K562 (cell line): ENCODE measurements at regions not wholly inside any gene's neighbourhood (a gene's known extent, or its start where the extent isn't known, plus 50 kb on each side); places are given as distances from the start of the nearest gene placed in this dataset.
A peak's percentile ranks its signal among the peaks of the same experiment; 100 is the strongest.

Experiments used
- ATAC-seq: fragments of 200-7000 bp; cut with Tn5 transposase; 3 replicates; pipeline ENCODE4 v1.9.1; 2020; ENCODE audit warnings: moderate library complexity
- BruUV-seq: library from RNA; stranded (reverse); fragments of 400-500 nt; replicated peaks from 2 replicates; lab custom pipeline; 2021; lab: Mats Ljungman, UMichigan
- CTCF ChIA-PET: fragments of 300-600 bp; formaldehyde crosslinking; extraction: SDS; loops from one replicate; lab custom pipeline; 2021; ENCODE audit warnings: low intra/inter-chr PET ratio; lab: Yijun Ruan, JAX
- POLR2A ChIA-PET: fragments of 300-600, 350-650 bp; sonication (Branson Sonifier 250); formaldehyde crosslinking; extraction: SDS; loops from one replicate; lab custom pipeline; 2021; ENCODE audit warnings: antibody characterized with exemption, inconsistent platforms; lab: Yijun Ruan, JAX
- DNase-seq, 4 experiments: peaks; one replicate each; pipeline versions ENCODE4 v3.0.0 to v3.0.0-alpha.2; 2011 to 2018; ENCODE audit warnings: low spot score in 3 of 4, mixed read lengths in 3 of 4; ENCODE audit errors: extremely low read depth in 1 of 4
- FAIRE-seq: peaks from 2 replicates; lab custom pipeline; 2011; peaks lifted over from hg19 to GRCh38; lab: Jason Lieb, UNC
- H2AFZ ChIP-seq: 2 replicates; pipeline ENCODE4 v1.6.0; 2011; ENCODE audit warnings: low read depth, low read length, control low read depth, inconsistent platforms
- H3K27ac ChIP-seq: fragments of 200-600 bp; 3 replicates; pipeline ENCODE4 v1.8.0; 2011; ENCODE audit warnings: low read depth, mild to moderate bottlenecking, control low read depth, inconsistent platforms, low read length, moderate library complexity, mixed read lengths; ENCODE audit errors: extremely low read depth
- H3K27me3 ChIP-seq, 2 experiments: fragments of 300-600 bp in 1 of 2; 2 replicates in 1 of 2; 3 replicates in 1 of 2; pipeline versions ENCODE4 v1.6.0 to v1.8.0; 2011; ENCODE audit warnings: inconsistent platforms in 2 of 2, low read length in 2 of 2, mild to moderate bottlenecking in 1 of 2, mixed read lengths in 1 of 2, moderate library complexity in 1 of 2; ENCODE audit not compliant: control insufficient read depth in 2 of 2, insufficient read depth in 2 of 2
- H3K36me3 ChIP-seq: fragments of 300-600 bp; 3 replicates; pipeline ENCODE4 v1.8.0; 2011; ENCODE audit warnings: mild to moderate bottlenecking, low read length, inconsistent platforms; ENCODE audit not compliant: control insufficient read depth, insufficient read depth
- H3K4me1 ChIP-seq, 2 experiments: fragments of 200-600 bp in 1 of 2; replicated peaks in 1 of 2; 2 replicates in 1 of 2; 3 replicates in 1 of 2; pipeline versions ENCODE4 v1.5.1 to v1.8.0; 2011; ENCODE audit warnings: inconsistent platforms in 2 of 2, low read length in 2 of 2, mild to moderate bottlenecking in 1 of 2, mixed read lengths in 1 of 2, moderate library complexity in 1 of 2; ENCODE audit not compliant: control insufficient read depth in 2 of 2, insufficient read depth in 2 of 2
- H3K4me2 ChIP-seq: 2 replicates; pipeline ENCODE4 v1.6.1; 2011; ENCODE audit warnings: low read length, control low read depth, inconsistent platforms, mixed read lengths; ENCODE audit not compliant: insufficient read depth
- H3K4me3 ChIP-seq: fragments of 200-600 bp; sonication (generic), shearing (Covaris generic); 2 replicates; pipeline ENCODE4 v1.5.1; 2016; ENCODE audit warnings: control low read depth, inconsistent platforms
- H3K79me2 ChIP-seq: fragments of 200-600 bp; 3 replicates; pipeline ENCODE4 v1.8.0; 2011; ENCODE audit warnings: low read length, inconsistent platforms; ENCODE audit not compliant: control insufficient read depth, insufficient read depth
- H3K9ac ChIP-seq, 2 experiments: 2 replicates each; pipeline versions ENCODE4 v1.6.0 to v1.6.1; 2011; ENCODE audit warnings: low read depth in 2 of 2, low read length in 2 of 2, control low read depth in 1 of 2, inconsistent platforms in 1 of 2, mild to moderate bottlenecking in 1 of 2, mixed read lengths in 1 of 2; ENCODE audit not compliant: insufficient read depth in 1 of 2
- H3K9me1 ChIP-seq: one replicate; pipeline ENCODE4 v1.6.0; 2011; ENCODE audit warnings: inconsistent platforms, mild to moderate bottlenecking, low read length, moderate library complexity; ENCODE audit not compliant: control insufficient read depth, insufficient read depth
- H3K9me3 ChIP-seq: replicated peaks from 2 replicates; pipeline ENCODE4 v1.5.1; 2011; ENCODE audit warnings: low read depth, low read length, inconsistent platforms; ENCODE audit not compliant: control insufficient read depth, insufficient read depth
- H4K20me1 ChIP-seq: replicated peaks from 2 replicates; pipeline ENCODE4 v1.6.1; 2011; ENCODE audit warnings: low read length, inconsistent platforms, mixed read lengths; ENCODE audit not compliant: control insufficient read depth, insufficient read depth
- ATF1 ChIP-seq, 2 experiments: fragments of 450-650 bp in 1 of 2; IDR thresholded peaks; 2 replicates each; pipeline ENCODE4 v1.6.1; 2016; ENCODE audit warnings: missing compliant biosample characterization in 1 of 2, missing genetic modification characterization in 1 of 2
- ATF3 ChIP-seq, 2 experiments: fragments of 450-650 bp in 1 of 2; sonication (generic) in 1 of 2; formaldehyde crosslinking in 1 of 2; IDR thresholded peaks in 1 of 2; conservative IDR thresholded peaks in 1 of 2; 2 replicates each; pipeline versions ENCODE4 v1.6.1 to v1.8.1; 2016 to 2023; ENCODE audit warnings: mild to moderate bottlenecking in 2 of 2, moderate library complexity in 2 of 2, inconsistent platforms in 1 of 2, missing genetic modification reagents in 1 of 2
- CEBPG ChIP-seq, 3 experiments: fragments of 200-800 bp in 1 of 3; sonication (Bioruptor generic) in 1 of 3; sonication (generic) in 1 of 3; formaldehyde crosslinking in 1 of 3; IDR thresholded peaks in 2 of 3; conservative IDR thresholded peaks in 1 of 3; 2 replicates each; pipeline versions ENCODE4 v1.6.1 to v1.8.0; 2016 to 2022; ENCODE audit warnings: missing compliant biosample characterization in 2 of 3, missing genetic modification characterization in 2 of 3, mild to moderate bottlenecking in 1 of 3, missing genetic modification reagents in 1 of 3
- DDX20 ChIP-seq: fragments of 450-650 bp; IDR thresholded peaks from 2 replicates; pipeline ENCODE4 v1.6.1; 2016; ENCODE audit warnings: missing genetic modification characterization, low read depth, mild to moderate bottlenecking, missing compliant biosample characterization, moderate library complexity
- PHB2 ChIP-seq: fragments of 450-650 bp; IDR thresholded peaks from 2 replicates; pipeline ENCODE4 v1.6.1; 2017; ENCODE audit warnings: low read depth
- TEAD4 ChIP-seq, 2 experiments: sonication (generic) in 1 of 2; formaldehyde crosslinking in 1 of 2; IDR thresholded peaks; 2 replicates each; pipeline versions ENCODE4 v1.6.1 to v1.8.0; 2012 to 2022; ENCODE audit warnings: borderline replicate concordance in 1 of 2, inconsistent platforms in 1 of 2, low read length in 1 of 2, mild to moderate bottlenecking in 1 of 2, missing genetic modification reagents in 1 of 2
- THRAP3 ChIP-seq: fragments of 450-650 bp; IDR thresholded peaks from 2 replicates; pipeline ENCODE4 v1.6.1; 2016; ENCODE audit warnings: mild to moderate bottlenecking, inconsistent platforms, borderline replicate concordance
- WGBS: fragments of 100-300 bp; shearing (Covaris generic); methylation state at CpG from one replicate; pipeline ENCODE4 v1.1.6; 2016; ENCODE audit warnings: low coverage, mixed read lengths; ENCODE audit not compliant: insufficient coverage; ENCODE audit errors: missing lambda C conversion rate; 5-methylcytosine and 5-hydroxymethylcytosine counted together
- in situ Hi-C: fragments of 300-500 bp; cut with MboI; formaldehyde crosslinking; loops from 4 replicates; pipeline ENCODE4 v1.15.0; 2018; ENCODE audit warnings: inconsistent platforms, mixed read lengths
- intact Hi-C: fragments of 100-400 bp; cut with micrococcal nuclease; formaldehyde crosslinking; loops from 2 replicates; pipeline ENCODE4 v1.14.2; 2022

- Histone ChIP-seq H3K27ac (no peak overlapping the region), H3K27me3 (no peaks in the 10 kb centered on the region), H4K20me1 (no peaks in the 10 kb centered on the region), H3K4me1 (no peaks in the 10 kb centered on the region; a peak in 2 of 5 replicates), H3K4me2 (no peak overlapping the region), H3K36me3 (no peaks in the 10 kb centered on the region), H3K9me3 (no peaks in the 10 kb centered on the region), H3K4me3 (no peak overlapping the region), H3K9me1 (no peaks in the 10 kb centered on the region), H3K9ac (no peak overlapping the region), H2AFZ (peak overlapping the region; percentile 78; the same call in 1 of the 2 replicates), H3K79me2 (no peaks in the 10 kb centered on the region)
- ATAC-seq, result no peak
- BruUV-seq, result no TSS peak
- in situ Hi-C loops (no loop called here), intact Hi-C loops (loop anchor here (5.0 kb wide), 1 partner anchor 41 kb away; no protein-coding TSS in a partner anchor)
- DNase-seq, result no peak
- FAIRE-seq, result no peak
- WGBS, result 12% methylated on average over 3 of the region's 4 CpGs
- TF ChIP-seq PHB2 (no peak), CEBPG (CRISPR knock-in tag; IDR thresholded peaks at IDR 0.05) (no peak), CEBPG (tag; conservative IDR thresholded peaks at IDR 0.05 in 1 of 2, IDR thresholded peaks at IDR 0.05 in 1 of 2) (peak; percentile 17 to 60; a peak in 1 of 4 replicates), ATF3 (IDR thresholded peaks at IDR 0.05) (peak; percentile 29; the same call in 1 of the 2 replicates), ATF3 (CRISPR knock-in tag; conservative IDR thresholded peaks at IDR 0.05) (no peak), THRAP3 (no peak), TEAD4 (IDR thresholded peaks at IDR 0.05; ENCODE audit: low read length) (no peak), TEAD4 (CRISPR knock-in tag; IDR thresholded peaks at IDR 0.05; ENCODE audit: borderline replicate concordance) (no peak), ATF1 (CRISPR knock-in tag; IDR thresholded peaks at IDR 0.05) (no peak), ATF1 (tag; IDR thresholded peaks at IDR 0.05) (no peak), DDX20 (no peak)
- ChIA-PET POLR2A (no interaction called here), CTCF (no interaction called here)
Observed at GRCh38 chr17:55588446-55589242, 77.4 kb upstream of the SMIM36 start.
